ENCODE measurements at regions not wholly inside any gene's neighbourhood (a gene's known extent, or its start where the extent isn't known, plus 50 kb on each side); places are given as distances from the start of the nearest gene placed in this dataset.

DNA sequence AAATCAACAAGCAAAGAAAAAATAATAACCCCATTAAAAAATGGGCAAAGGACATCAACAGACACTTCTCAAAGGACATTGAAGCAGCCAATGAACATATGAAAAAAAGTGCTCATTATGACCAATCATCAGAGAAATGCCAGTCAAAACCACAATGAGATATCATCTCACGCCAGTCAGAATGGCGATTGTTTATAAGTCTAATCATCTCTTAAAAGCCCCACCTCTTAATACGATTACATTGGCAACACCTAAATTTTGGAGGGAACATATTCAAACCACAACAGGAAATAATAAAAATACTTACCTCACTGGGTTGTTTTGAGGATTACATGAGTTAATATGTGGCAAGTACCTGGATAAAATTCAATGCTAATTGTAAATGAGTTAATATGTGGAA is 57.1 kb upstream of the PLPPR4 start:
- TF ChIP-seq EZH2phosphoT487 (IDR thresholded peaks at IDR 0.05) (no peak), CTCF (IDR thresholded peaks at IDR 0.05) (no peak), EZH2 (IDR thresholded peaks at IDR 0.05) (no peak)

Data from neural progenitor cell (in vitro differentiated cells).